Tibial artery (tissue), 4 donors: ENCODE measurements at regions not wholly inside any gene's neighbourhood (a gene's known extent, or its start where the extent isn't known, plus 50 kb on each side); places are given as distances from the start of the nearest gene placed in this dataset.
"Not testable (repeated sequence)": the region's sequence is repeated elsewhere in the genome, so short reads cannot be mapped to it uniquely, and the experiment has no call there.

ENCODE experiments used
- DNase-seq, 2 donors: peaks; one replicate each; pipeline ENCODE4 v3.0.0-alpha.2; 2019
- H3K27ac ChIP-seq, 2 donors: fragments of 200-600 bp; sonication (generic) in 1 of 2; 1 replicate in 1 of 2; 2 replicates in 1 of 2; pipeline ENCODE4 v1.5.1; 2018 to 2019; ENCODE audit warnings: mild to moderate bottlenecking in 1 of 2
- H3K27me3 ChIP-seq, 2 donors: fragments of 200-600 bp; sonication (generic) in 1 of 2; one replicate each; pipeline versions ENCODE4 v1.5.1 to v1.6.0; 2016 to 2019
- H3K36me3 ChIP-seq, 3 donors: fragments of 200-600 bp; sonication (generic) in 2 of 3; one replicate each; pipeline ENCODE4 v1.5.1; 2016 to 2019; ENCODE audit warnings: mild to moderate bottlenecking in 2 of 3
- H3K4me1 ChIP-seq, 4 donors: fragments of 200-600 bp; sonication (generic) in 2 of 4; 1 replicate in 3 of 4; 2 replicates in 1 of 4; pipeline ENCODE4 v1.5.1; 2016 to 2019
- H3K4me3 ChIP-seq, 2 donors: fragments of 200-600 bp; sonication (generic) in 1 of 2; 1 replicate in 1 of 2; 2 replicates in 1 of 2; pipeline ENCODE4 v1.5.1; 2018 to 2019; ENCODE audit warnings: mild to moderate bottlenecking in 2 of 2
- H3K9me3 ChIP-seq, 3 donors: fragments of 200-600 bp; sonication (generic) in 1 of 3; one replicate each; pipeline ENCODE4 v1.5.1; 2016 to 2019
- CTCF ChIP-seq, 2 experiments: fragments of 200-600 bp in 1 of 2; fragments of 450-650 bp in 1 of 2; IDR thresholded peaks; one replicate each; pipeline ENCODE4 v1.5.1; 2017 to 2019; ENCODE audit warnings: antibody characterized with exemption in 2 of 2, mild to moderate bottlenecking in 1 of 2, moderate library complexity in 1 of 2
- intact Hi-C: fragments of 100-400 bp; cut with DNase I; formaldehyde crosslinking; loops from one replicate; pipeline ENCODE4 v1.15.0; 2023; ENCODE audit warnings: low total_unique reads

- intact Hi-C loops = no loop called here
- TF ChIP-seq CTCF (IDR thresholded peaks at IDR 0.05) = no peak
- H3K36me3 ChIP-seq = no peaks in the 10 kb centered on the region
- H3K9me3 ChIP-seq = no peaks in the 10 kb centered on the region
- no peaks in the 10 kb centered on the region for H3K4me1 ChIP-seq
- H3K4me3 ChIP-seq = no peak overlapping the region
- no peak for DNase-seq
- H3K27me3 ChIP-seq = no peaks in the 10 kb centered on the region
- H3K27ac ChIP-seq = no peak overlapping the region
Observed at GRCh38 chr17:53219821-53220220, 602.9 kb upstream of the KIF2B start.

GRCh38 chr17:53218723-53219122 is 604.0 kb upstream of the KIF2B start:
- Histone ChIP-seq H3K4me3 (no peak overlapping the region), H3K27me3 (no peaks in the 10 kb centered on the region), H3K36me3 (no peaks in the 10 kb centered on the region), H3K4me1 (no peaks in the 10 kb centered on the region), H3K27ac (no peak overlapping the region), H3K9me3 (no peaks in the 10 kb centered on the region)
- no peak for DNase-seq
- TF ChIP-seq CTCF (IDR thresholded peaks at IDR 0.05) = no peak
- intact Hi-C loops = no loop called here

GRCh38 chr17:53217311-53217710 is 605.4 kb upstream of the KIF2B start:
- no peak for TF ChIP-seq CTCF (IDR thresholded peaks at IDR 0.05)
- Histone ChIP-seq H3K36me3 (no peaks in the 10 kb centered on the region), H3K27me3 (no peaks in the 10 kb centered on the region), H3K4me3 (no peak overlapping the region), H3K9me3 (no peaks in the 10 kb centered on the region), H3K27ac (no peak overlapping the region), H3K4me1 (no peaks in the 10 kb centered on the region)
- intact Hi-C loops = no loop called here
- no peak for DNase-seq

GRCh38 chr17:53208935-53209334 is 613.8 kb upstream of the KIF2B start:
- intact Hi-C loops = not testable (repeated sequence)

GRCh38 chr17:53193044-53193443 is 629.7 kb upstream of the KIF2B start:
- Histone ChIP-seq H3K27me3 (no peaks in the 10 kb centered on the region), H3K27ac (no peak overlapping the region), H3K9me3 (no peaks in the 10 kb centered on the region), H3K4me3 (no peak overlapping the region), H3K4me1 (no peaks in the 10 kb centered on the region), H3K36me3 (no peaks in the 10 kb centered on the region)
- intact Hi-C loops = no loop called here
- no peak for DNase-seq
- no peak for TF ChIP-seq CTCF (IDR thresholded peaks at IDR 0.05)

More at GRCh38 chr17:53208935-53209334, 613.8 kb upstream of the KIF2B start:
- H3K27me3 ChIP-seq, H3K9me3 ChIP-seq, H3K4me3 ChIP-seq, H3K36me3 ChIP-seq, H3K27ac ChIP-seq, DNase-seq, H3K4me1 ChIP-seq: not testable (repeated sequence)

GRCh38 chr17:53191878-53192277 is 630.8 kb upstream of the KIF2B start:
- no peak overlapping the region for H3K27ac ChIP-seq
- no peaks in the 10 kb centered on the region for H3K4me1 ChIP-seq
- intact Hi-C loops = no loop called here
- H3K27me3 ChIP-seq = no peaks in the 10 kb centered on the region
- no peaks in the 10 kb centered on the region for H3K36me3 ChIP-seq
- H3K4me3 ChIP-seq = no peak overlapping the region
- TF ChIP-seq CTCF (IDR thresholded peaks at IDR 0.05) = no peak
- H3K9me3 ChIP-seq = no peaks in the 10 kb centered on the region
- no peak for DNase-seq
